GM23338 (cell line): ENCODE measurements at regions not wholly inside any gene's neighbourhood (a gene's known extent, or its start where the extent isn't known, plus 50 kb on each side); places are given as distances from the start of the nearest gene placed in this dataset.

Source experiments
- ATAC-seq: fragments of 200-7000 bp; cut with Tn5 transposase; 3 replicates; pipeline ENCODE4 v1.9.1; 2020
- DNase-seq: peaks from one replicate; pipeline ENCODE4 v3.0.0-alpha.2; 2015; ENCODE audit warnings: low spot score
- H2AFZ ChIP-seq: fragments of 200-600 bp; sonication (generic); 2 replicates; pipeline ENCODE4 v1.8.0; 2016; ENCODE audit warnings: antibody characterized with exemption, mild to moderate bottlenecking, moderate library complexity
- H3F3A ChIP-seq: fragments of 200-600 bp; sonication (generic); replicated peaks from 2 replicates; pipeline ENCODE4 v1.8.0; 2017; ENCODE audit warnings: antibody characterized with exemption, mixed run types, low read depth
- H3K27ac ChIP-seq: fragments of 200-600 bp; sonication (generic); 2 replicates; pipeline ENCODE4 v1.6.1; 2016; ENCODE audit warnings: low read depth
- H3K27me3 ChIP-seq: fragments of 200-600 bp; sonication (generic); 2 replicates; pipeline ENCODE4 v1.8.0; 2016; ENCODE audit warnings: mild to moderate bottlenecking, mixed run types, moderate library complexity; ENCODE audit not compliant: insufficient read depth
- H3K36me3 ChIP-seq: fragments of 200-600 bp; sonication (generic); 2 replicates; pipeline ENCODE4 v1.8.0; 2016; ENCODE audit warnings: mild to moderate bottlenecking; ENCODE audit not compliant: insufficient read depth
- H3K4me1 ChIP-seq: fragments of 200-600 bp; sonication (generic); 2 replicates; pipeline ENCODE4 v1.8.0; 2016; ENCODE audit warnings: mild to moderate bottlenecking, moderate library complexity; ENCODE audit not compliant: insufficient read depth
- H3K4me2 ChIP-seq: fragments of 200-600 bp; sonication (generic); 2 replicates; pipeline ENCODE4 v1.7.1; 2017; ENCODE audit warnings: mixed run types
- H3K4me3 ChIP-seq: fragments of 200-600 bp; sonication (generic); 2 replicates; pipeline ENCODE4 v1.6.1; 2016; ENCODE audit warnings: mixed run types
- H3K79me2 ChIP-seq: fragments of 200-600 bp; sonication (generic); replicated peaks from 2 replicates; pipeline ENCODE4 v1.8.0; 2017; ENCODE audit warnings: mild to moderate bottlenecking; ENCODE audit not compliant: insufficient read depth
- H3K9me2 ChIP-seq: fragments of 200-600 bp; sonication (generic); 2 replicates; pipeline ENCODE4 v1.8.0; 2017; ENCODE audit not compliant: insufficient read depth
- H4K20me1 ChIP-seq: fragments of 200-600 bp; sonication (generic); replicated peaks from 2 replicates; pipeline ENCODE4 v1.8.0; 2017; ENCODE audit warnings: mild to moderate bottlenecking; ENCODE audit not compliant: insufficient read depth
- H3K27ac Mint-ChIP-seq: 2 replicates; pipeline ENCODE4 v1.8.0; 2020; ENCODE audit warnings: inconsistent platforms, mild to moderate bottlenecking, moderate library complexity, mixed read lengths
- H3K27me3 Mint-ChIP-seq: 3 replicates; pipeline ENCODE4 v1.8.0; 2022; ENCODE audit warnings: low read depth, mild to moderate bottlenecking, moderate library complexity, mixed read lengths, inconsistent platforms; ENCODE audit not compliant: insufficient read depth, poor library complexity
- H3K36me3 Mint-ChIP-seq: 3 replicates; pipeline ENCODE4 v1.8.0; 2021; ENCODE audit warnings: low read depth, mild to moderate bottlenecking, inconsistent platforms, moderate library complexity, mixed read lengths
- H3K4me1 Mint-ChIP-seq: 3 replicates; pipeline ENCODE4 v1.8.0; 2020; ENCODE audit warnings: mild to moderate bottlenecking, inconsistent platforms, mixed read lengths
- H3K4me3 Mint-ChIP-seq: 3 replicates; pipeline ENCODE4 v1.8.0; 2021; ENCODE audit warnings: moderate library complexity, mild to moderate bottlenecking, inconsistent platforms, mixed read lengths
- H3K9me3 Mint-ChIP-seq: 3 replicates; pipeline ENCODE4 v1.8.0; 2020; ENCODE audit warnings: moderate library complexity, mild to moderate bottlenecking, inconsistent platforms, mixed read lengths
- CTCF ChIP-seq, 2 experiments: fragments of 200-600 bp in 1 of 2; sonication (generic) in 1 of 2; conservative IDR thresholded peaks; 2 replicates each; pipeline versions ENCODE4 v1.5.1 to v1.6.1; 2016 to 2017; ENCODE audit warnings: antibody characterized with exemption in 2 of 2, low read depth in 2 of 2, mild to moderate bottlenecking in 2 of 2, moderate library complexity in 1 of 2
- ETS1 ChIP-seq: IDR thresholded peaks from 2 replicates; pipeline ENCODE4 v1.6.1; 2016; ENCODE audit warnings: antibody characterized with exemption
- EZH2 ChIP-seq: fragments of 200-600 bp; sonication (generic); IDR thresholded peaks from one replicate; pipeline ENCODE4 v1.8.0; 2017; ENCODE audit warnings: antibody characterized with exemption, mild to moderate bottlenecking, low read depth; ENCODE audit not compliant: unreplicated experiment
- EZH2phosphoT487 ChIP-seq: fragments of 200-600 bp; sonication (generic); IDR thresholded peaks from one replicate; pipeline ENCODE4 v1.8.1; 2018; ENCODE audit warnings: antibody characterized with exemption; ENCODE audit not compliant: unreplicated experiment
- JUNB ChIP-seq: IDR thresholded peaks from one replicate; pipeline ENCODE4 v1.6.1; 2016; ENCODE audit warnings: antibody characterized with exemption; ENCODE audit not compliant: unreplicated experiment
- NANOG ChIP-seq: IDR thresholded peaks from 2 replicates; pipeline ENCODE4 v1.6.1; 2016; ENCODE audit warnings: antibody characterized with exemption, borderline replicate concordance
- STAT1 ChIP-seq: IDR thresholded peaks from one replicate; pipeline ENCODE4 v1.6.1; 2016; ENCODE audit warnings: antibody characterized with exemption; ENCODE audit not compliant: unreplicated experiment
- ZNF114 ChIP-seq: fragments of 250-450 bp; sonication (Bioruptor Pico); IDR thresholded peaks from 2 replicates; pipeline ENCODE4 v1.5.0; 2020; ENCODE audit warnings: mild to moderate bottlenecking, moderate library complexity
- ZNF331 ChIP-seq: fragments of 250-450 bp; sonication (Bioruptor Pico); IDR thresholded peaks from 2 replicates; pipeline ENCODE4 v1.5.0; 2020; ENCODE audit warnings: low read depth, mild to moderate bottlenecking, moderate library complexity
- ZNF462 ChIP-seq: fragments of 250-450 bp; sonication (Bioruptor Pico); IDR thresholded peaks from 2 replicates; pipeline ENCODE4 v1.5.0; 2020; ENCODE audit warnings: mild to moderate bottlenecking, moderate library complexity

- no peak for TF ChIP-seq ZNF462
- TF ChIP-seq EZH2: no peak
- TF ChIP-seq JUNB: no peak
- TF ChIP-seq ZNF114 (CRISPR knock-in tag): no peak
These were observed 255.6 kb upstream of the CTAGE1 start (continued) for GRCh38 chr18:22673182-22673862.

- H3K4me1 Mint-ChIP-seq: no peaks in the 10 kb centered on the region
- no peaks in the 10 kb centered on the region for H3K36me3 ChIP-seq
- no peak overlapping the region for H3K4me3 ChIP-seq
- no peak overlapping the region for H3K27ac ChIP-seq
- H4K20me1 ChIP-seq: no peaks in the 10 kb centered on the region
- H3K36me3 Mint-ChIP-seq: no peaks in the 10 kb centered on the region
- no peaks in the 10 kb centered on the region for H3K9me3 Mint-ChIP-seq
- ATAC-seq (no peak), DNase-seq (no peak)
- no peaks in the 10 kb centered on the region for H3K79me2 ChIP-seq
- H3K27me3 ChIP-seq: no peaks in the 10 kb centered on the region
- no peak overlapping the region for H3K4me2 ChIP-seq
- H3K27me3 Mint-ChIP-seq: peaks cover 4% of the 10 kb centered on the region
- H3K4me1 ChIP-seq: no peaks in the 10 kb centered on the region
- H3K4me3 Mint-ChIP-seq: no peak overlapping the region
- H3K27ac Mint-ChIP-seq: no peak overlapping the region
- no peaks in the 10 kb centered on the region for H3F3A ChIP-seq
- H3K9me2 ChIP-seq: 0 out of 2 replicates have a peak, but pooled peaks cover 4% of the 10 kb centered on the region
- no peak overlapping the region for H2AFZ ChIP-seq
- TF ChIP-seq JUNB (no peak), ZNF114 (CRISPR knock-in tag) (no peak), CTCF (conservative IDR thresholded peaks at IDR 0.05; ENCODE audit: low read depth in 2 of 2) (no peak), EZH2phosphoT487 (no peak), STAT1 (no peak), NANOG (no peak), ETS1 (no peak), ZNF331 (CRISPR knock-in tag) (no peak)
These were observed 256.6 kb upstream of the CTAGE1 start for GRCh38 chr18:22674272-22674671.
